ENCODE measurements at regions not wholly inside any gene's neighbourhood (a gene's known extent, or its start where the extent isn't known, plus 50 kb on each side); places are given as distances from the start of the nearest gene placed in this dataset.

DNA sequence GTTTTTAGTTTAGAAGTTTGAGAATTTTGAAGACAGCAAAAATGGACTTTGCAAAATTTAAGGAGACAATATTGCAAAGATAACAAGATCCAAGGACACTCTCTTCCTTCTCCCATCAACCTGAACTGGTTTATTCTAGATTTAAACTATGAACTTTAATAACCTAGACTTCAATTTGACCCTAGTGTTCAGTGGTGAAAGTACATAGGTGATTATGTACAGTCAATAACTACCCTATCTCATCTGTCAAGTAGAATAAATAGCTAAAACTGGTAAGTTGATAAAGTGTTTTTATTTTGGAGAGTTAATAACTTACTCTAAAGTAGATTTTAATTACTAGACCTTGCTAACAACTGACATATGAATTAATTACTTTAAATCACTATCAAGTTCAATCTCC lies 52.9 kb upstream of the NFE2L2 start:
- Histone ChIP-seq H4K20me1 (ENCODE audit: control insufficient read depth, insufficient read depth, low read depth, low read length) (no peaks in the 10 kb centered on the region), H3K9me2 (replicated peaks; ENCODE audit: control insufficient read depth, low read length) (no peaks in the 10 kb centered on the region), H3K9me3 (ENCODE audit: control insufficient read depth, insufficient read depth, low read length) (no peaks in the 10 kb centered on the region)

DNA sequence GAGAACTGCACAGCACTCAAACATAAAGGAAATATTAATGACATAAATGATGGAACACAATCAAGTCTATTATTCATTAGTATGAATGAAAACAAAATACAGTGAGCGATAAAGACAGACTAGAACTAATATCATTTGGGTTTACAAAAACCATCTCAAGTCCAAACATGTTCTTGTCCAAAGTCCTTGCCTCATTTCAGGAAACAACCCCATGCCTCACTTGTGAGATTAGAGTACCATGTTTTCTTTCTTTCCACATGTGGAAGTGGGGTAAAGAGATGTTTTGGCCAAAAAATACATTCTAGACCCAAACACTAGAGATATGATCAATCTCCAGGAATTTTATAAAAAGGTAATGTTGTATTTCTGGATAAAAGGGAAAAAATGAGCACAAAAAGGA lies 53.3 kb upstream of the NFE2L2 start:
- Histone ChIP-seq H3K9me2 (replicated peaks; ENCODE audit: control insufficient read depth, low read length) (no peaks in the 10 kb centered on the region), H3K27me3 (ENCODE audit: control insufficient read depth, low read length) (no peaks in the 10 kb centered on the region), H3K36me3 (ENCODE audit: control insufficient read depth, low read length) (no peaks in the 10 kb centered on the region), H3K79me2 (ENCODE audit: control insufficient read depth, low read length) (no peaks in the 10 kb centered on the region), H4K20me1 (ENCODE audit: control insufficient read depth, insufficient read depth, low read depth, low read length) (no peaks in the 10 kb centered on the region), H3F3A (ENCODE audit: control insufficient read depth, insufficient read depth) (no peaks in the 10 kb centered on the region), H3K27ac (ENCODE audit: low read depth, low read length) (no peak overlapping the region), H3K4me1 (ENCODE audit: control insufficient read depth, low read length) (peaks cover 3% of the 10 kb centered on the region; the same call in 1 of the 2 replicates), H3K4me2 (ENCODE audit: low read length) (no peak overlapping the region), H3K9me3 (ENCODE audit: control insufficient read depth, insufficient read depth, low read length) (no peaks in the 10 kb centered on the region), H3K4me3 (ENCODE audit: low read length) (no peak overlapping the region)
- TF ChIP-seq EZH2phosphoT487 (IDR thresholded peaks at IDR 0.05; ENCODE audit: borderline replicate concordance, low read length) (no peak), CTCF (IDR thresholded peaks at IDR 0.05; ENCODE audit: low read depth, low read length, poor library complexity, severe bottlenecking) (no peak)

More for the DNA sequence above, 52.9 kb upstream of the NFE2L2 start:
- Histone ChIP-seq H3K79me2 (ENCODE audit: control insufficient read depth, low read length) (no peaks in the 10 kb centered on the region), H3K27me3 (ENCODE audit: control insufficient read depth, low read length) (no peaks in the 10 kb centered on the region), H3F3A (ENCODE audit: control insufficient read depth, insufficient read depth) (no peaks in the 10 kb centered on the region), H3K36me3 (ENCODE audit: control insufficient read depth, low read length) (no peaks in the 10 kb centered on the region), H3K27ac (ENCODE audit: low read depth, low read length) (no peak overlapping the region), H3K4me3 (ENCODE audit: low read length) (no peak overlapping the region), H3K4me2 (ENCODE audit: low read length) (no peak overlapping the region), H3K4me1 (ENCODE audit: control insufficient read depth, low read length) (peaks cover 3% of the 10 kb centered on the region; the same call in 1 of the 2 replicates)
- TF ChIP-seq CTCF (IDR thresholded peaks at IDR 0.05; ENCODE audit: low read depth, low read length, poor library complexity, severe bottlenecking) (no peak), EZH2phosphoT487 (IDR thresholded peaks at IDR 0.05; ENCODE audit: borderline replicate concordance, low read length) (no peak)

DNA sequence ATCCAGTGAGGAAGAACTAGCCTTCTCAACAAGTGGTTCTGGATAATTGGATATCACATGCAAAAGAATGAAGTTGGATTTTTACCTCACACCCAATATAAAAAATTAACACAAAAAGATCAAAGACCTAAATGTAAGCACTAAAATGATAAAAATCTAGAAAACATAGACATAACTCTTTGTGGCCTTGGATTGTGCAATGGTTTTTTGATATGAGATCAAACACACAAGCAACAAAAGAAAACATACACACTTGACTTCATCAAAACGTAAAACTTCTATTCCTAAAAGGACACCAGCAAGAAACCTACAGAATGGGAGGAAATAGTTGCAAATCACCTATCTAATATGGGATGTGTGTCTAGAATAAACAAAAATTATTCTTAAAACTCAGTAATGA lies 54.1 kb upstream of the NFE2L2 start:
- Histone ChIP-seq H3K36me3 (ENCODE audit: control insufficient read depth, low read length) (no peaks in the 10 kb centered on the region), H3F3A (ENCODE audit: control insufficient read depth, insufficient read depth) (no peaks in the 10 kb centered on the region), H3K27me3 (ENCODE audit: control insufficient read depth, low read length) (no peaks in the 10 kb centered on the region), H3K79me2 (ENCODE audit: control insufficient read depth, low read length) (no peaks in the 10 kb centered on the region), H3K4me2 (ENCODE audit: low read length) (no peak overlapping the region), H3K4me1 (ENCODE audit: control insufficient read depth, low read length) (peaks cover 3% of the 10 kb centered on the region; the same call in 1 of the 2 replicates), H3K27ac (ENCODE audit: low read depth, low read length) (no peak overlapping the region), H4K20me1 (ENCODE audit: control insufficient read depth, insufficient read depth, low read depth, low read length) (no peaks in the 10 kb centered on the region), H3K9me3 (ENCODE audit: control insufficient read depth, insufficient read depth, low read length) (no peaks in the 10 kb centered on the region), H3K4me3 (ENCODE audit: low read length) (no peak overlapping the region), H3K9me2 (replicated peaks; ENCODE audit: control insufficient read depth, low read length) (no peaks in the 10 kb centered on the region)
- TF ChIP-seq CTCF (IDR thresholded peaks at IDR 0.05; ENCODE audit: low read depth, low read length, poor library complexity, severe bottlenecking) (no peak), EZH2phosphoT487 (IDR thresholded peaks at IDR 0.05; ENCODE audit: borderline replicate concordance, low read length) (no peak)
